ENCODE measurements at regions not wholly inside any gene's neighbourhood (a gene's known extent, or its start where the extent isn't known, plus 50 kb on each side); places are given as distances from the start of the nearest gene placed in this dataset.
"Not testable (repeated sequence)": the region's sequence is repeated elsewhere in the genome, so short reads cannot be mapped to it uniquely, and the experiment has no call there.

DNA sequence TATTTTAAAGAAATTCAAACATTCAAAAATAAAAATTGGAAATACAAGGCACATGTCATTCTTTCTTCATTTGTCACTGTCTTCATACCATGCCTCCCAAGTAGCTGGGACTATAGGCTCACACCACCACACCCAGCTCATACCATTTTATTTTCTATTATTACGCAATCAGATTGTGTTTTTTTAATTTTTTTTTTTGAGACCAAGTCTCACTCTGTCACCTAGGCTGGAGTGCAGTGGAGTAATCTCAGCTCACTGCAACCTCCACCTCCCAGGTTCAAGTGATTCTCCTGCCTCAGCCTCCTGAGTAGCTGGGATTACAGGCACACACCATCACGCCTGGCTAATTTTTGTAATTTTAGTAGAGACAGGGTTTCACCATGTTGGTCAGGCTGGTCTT is 526.1 kb downstream of the DTWD2 start:
- not testable (repeated sequence) for DNase-seq

DNA sequence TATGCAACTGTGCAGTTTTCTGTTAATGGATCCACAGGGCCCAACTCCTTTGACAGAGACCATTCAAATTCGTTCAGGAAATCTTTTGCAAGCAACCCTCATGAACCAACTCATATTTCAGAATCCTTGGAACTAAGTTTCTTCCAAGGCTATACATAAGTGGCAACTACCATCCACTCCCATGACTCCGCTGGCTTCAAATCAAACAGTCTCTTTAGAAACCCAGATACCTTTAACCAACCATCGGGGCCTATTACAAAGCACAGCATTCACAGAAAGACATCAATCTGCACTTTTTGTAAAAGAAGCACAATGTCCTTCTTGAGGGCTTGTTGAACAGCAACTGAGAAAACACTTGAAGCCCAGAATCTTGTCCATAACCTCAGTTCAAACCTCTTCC is 526.9 kb downstream of the DTWD2 start:
- no peak for DNase-seq

DNA sequence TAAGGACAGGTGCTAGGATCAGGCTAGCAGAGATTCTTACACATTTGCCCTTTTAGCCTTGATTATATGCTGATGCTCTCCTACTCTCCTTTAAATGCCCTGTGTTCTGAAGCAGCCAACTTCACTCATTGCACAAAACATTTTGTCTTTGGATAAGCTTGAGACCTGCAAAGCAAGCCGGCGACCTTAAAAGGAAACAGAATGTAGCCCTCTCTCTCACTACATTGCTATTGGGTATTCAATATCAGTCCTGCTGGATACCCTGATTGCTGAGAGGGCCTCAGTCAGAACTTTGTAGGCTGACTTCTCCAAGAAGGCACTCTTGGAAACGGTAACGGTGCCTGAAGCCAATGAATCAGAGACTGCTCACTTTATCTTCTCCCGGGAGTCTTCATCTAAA is 528.9 kb downstream of the DTWD2 start:
- DNase-seq = no peak

DNA sequence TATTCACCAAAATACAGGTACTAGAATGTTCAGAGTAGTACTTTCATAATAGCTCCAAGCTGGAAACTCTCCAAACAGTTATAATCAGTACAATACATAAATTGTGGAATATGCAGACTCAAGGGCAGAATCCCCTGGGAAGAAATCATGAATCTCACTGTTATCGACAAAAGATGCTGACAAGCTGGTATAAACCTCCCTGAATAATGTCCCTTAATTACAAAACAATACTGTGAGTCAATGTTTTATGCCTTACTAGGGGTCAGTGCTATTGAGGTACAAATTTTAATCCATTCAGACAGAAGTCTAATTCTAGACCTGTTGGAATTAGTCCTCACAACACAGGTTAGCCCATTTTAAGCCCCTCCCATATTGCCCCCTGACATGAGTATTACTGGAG is 532.3 kb downstream of the DTWD2 start:
- DNase-seq = no peak

DNA sequence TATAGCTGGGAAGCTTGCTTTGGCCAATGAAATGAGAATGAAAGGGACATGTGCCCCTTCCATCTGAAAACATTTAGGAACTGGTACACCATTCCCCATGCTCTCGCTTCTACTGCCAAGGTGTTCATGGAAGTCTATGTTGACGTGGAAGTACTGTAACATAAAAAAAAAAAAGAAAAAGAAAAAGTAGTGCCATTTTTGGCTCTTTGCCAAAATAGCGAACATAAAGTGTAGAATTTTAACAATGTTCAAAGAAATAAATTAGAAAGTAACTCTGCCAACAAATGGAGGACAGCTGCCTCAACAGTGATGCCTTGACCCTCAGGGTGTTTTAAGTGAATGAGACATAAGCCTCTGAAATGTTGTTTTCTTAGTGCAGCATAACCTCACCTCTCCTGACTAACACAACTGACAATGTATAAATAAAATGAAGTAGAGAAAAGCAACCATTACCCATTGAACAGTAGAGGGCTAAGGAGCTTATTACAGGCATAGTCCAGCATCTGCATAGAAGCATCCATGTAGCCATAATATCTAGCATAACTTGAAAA is 536.6 kb downstream of the DTWD2 start:
- no peak for DNase-seq

DNA sequence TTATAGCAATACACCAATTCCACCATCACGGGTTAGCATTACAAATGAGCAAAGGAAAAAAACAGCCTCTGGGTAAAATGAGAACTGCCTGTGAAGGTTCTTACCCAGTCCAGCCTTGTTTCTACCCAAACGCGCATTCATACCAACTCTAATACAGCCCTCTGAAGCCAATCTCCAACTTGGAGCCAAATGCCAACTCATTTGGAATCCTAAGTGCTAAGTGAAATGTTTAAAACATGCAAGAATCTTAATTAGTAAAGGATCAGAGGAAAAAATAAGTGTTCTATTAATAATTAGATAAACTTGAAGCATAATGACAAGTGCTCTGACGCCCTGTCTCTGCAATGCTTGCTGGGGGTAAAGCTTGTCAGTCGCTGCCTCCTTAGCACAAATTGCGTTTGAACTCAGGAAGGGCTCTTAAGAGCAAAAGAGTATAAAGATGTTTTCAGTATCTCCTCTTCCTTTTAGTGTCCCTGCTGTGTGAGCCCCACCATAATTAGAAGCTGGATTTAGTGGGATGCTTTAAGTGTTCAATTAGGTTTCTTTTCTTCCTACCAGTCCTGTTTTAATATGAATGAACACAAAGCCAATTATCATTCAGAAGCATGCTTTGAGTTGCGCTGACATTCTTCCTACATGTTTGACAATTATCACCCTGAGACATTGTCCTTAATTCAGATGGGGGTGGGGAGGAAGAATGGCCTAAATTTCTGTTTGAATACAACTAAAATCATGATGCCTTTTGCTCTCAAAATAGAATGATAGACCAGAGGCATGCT is 537.6 kb downstream of the DTWD2 start:
- DNase-seq = no peak

DNA sequence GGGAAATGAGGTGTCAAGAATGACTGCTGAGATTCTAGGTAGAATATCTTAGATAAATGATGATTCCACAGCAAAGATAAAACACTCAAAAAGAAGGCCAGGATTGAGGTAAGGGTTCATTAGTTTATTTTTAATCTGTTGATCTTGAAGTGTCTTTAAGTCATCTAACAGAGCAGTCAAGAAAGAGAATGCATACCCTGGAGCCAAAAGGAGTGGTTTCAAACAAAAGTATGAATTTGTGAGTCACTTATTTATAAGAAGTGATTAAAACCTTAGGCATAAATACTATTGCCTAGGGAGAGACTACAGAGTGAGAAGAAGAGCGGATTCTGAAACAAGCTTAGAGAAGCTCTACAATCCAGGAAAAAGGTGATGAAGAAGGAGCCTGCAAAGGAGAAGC is 541.0 kb downstream of the DTWD2 start:
- DNase-seq = no peak

DNA sequence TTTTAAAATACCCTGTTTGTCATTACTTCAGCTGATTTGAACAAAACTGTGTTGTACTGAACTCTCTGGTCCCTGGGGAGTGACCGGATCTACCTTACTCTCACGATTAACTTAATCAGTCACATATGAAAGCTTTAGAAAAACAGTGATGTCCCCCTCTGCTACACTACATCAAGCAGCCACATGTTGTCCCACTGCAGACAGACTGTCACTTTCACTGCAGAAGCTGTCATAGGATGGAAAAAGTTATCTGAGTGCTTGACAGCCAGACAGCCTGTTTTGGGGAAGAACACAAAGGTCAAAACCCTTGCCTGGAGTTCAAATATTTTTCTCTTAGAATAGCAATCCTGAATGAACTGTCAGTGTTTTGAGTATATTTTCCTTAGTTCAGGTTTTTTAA is 546.4 kb downstream of the DTWD2 start:
- no peak for DNase-seq

DNA sequence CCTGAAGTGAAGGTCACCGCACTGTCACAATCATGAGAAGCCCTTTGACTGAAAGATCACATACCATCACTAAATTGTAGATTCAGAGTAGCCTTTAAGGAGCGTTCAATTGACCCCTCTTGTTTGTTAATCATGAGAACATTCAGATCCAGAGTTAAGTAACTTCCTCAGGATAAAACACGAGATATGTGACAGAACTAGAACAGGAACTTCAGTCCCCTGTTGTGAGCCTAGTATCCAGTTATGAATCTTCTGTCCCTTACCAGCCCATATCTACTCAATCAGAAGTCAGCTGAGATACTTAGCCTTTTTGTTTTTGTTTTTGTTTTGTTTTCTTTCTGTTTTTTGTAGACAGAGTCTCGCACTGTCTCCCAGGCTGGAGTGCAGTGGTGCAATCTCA is 547.3 kb downstream of the DTWD2 start:
- no peak for DNase-seq

DNA sequence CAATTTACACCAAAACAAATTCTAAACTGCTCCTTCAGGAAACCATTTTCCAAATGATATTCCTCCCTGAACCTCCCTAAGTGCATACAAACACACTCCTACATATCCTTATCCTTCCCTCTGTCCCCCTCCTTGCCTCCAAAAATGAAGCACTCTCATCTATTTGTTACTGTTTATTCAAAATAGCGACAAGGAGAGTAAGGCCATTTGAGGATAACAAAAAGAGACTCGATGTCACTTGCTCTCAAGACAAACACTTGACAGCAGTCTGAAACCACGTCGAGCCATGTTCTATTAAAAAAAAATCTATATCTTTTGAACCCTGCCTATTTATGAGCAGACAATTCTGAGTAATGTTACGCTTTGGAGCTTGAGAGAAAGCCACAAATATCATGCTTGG is 547.9 kb downstream of the DTWD2 start:
- no peak for DNase-seq

DNA sequence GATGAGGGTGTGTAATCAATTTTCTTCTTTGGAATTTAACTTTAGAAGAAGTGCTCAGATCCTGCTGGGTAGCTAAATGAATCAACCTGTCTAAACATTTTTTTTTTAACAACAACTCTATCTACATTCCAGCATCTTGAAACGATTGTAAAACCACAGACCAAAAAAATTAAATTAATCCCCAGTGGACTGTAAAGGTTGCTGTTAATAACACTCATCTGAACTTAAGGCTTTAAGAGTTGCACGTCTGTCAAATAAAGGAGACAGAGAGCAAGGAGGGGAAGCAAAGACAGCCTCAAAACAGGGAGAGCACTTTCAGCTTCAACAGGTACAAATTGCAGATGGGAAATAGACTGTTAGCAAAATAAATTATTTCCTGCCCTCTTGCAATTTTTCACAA is 548.5 kb downstream of the DTWD2 start:
- no peak for DNase-seq

DNA sequence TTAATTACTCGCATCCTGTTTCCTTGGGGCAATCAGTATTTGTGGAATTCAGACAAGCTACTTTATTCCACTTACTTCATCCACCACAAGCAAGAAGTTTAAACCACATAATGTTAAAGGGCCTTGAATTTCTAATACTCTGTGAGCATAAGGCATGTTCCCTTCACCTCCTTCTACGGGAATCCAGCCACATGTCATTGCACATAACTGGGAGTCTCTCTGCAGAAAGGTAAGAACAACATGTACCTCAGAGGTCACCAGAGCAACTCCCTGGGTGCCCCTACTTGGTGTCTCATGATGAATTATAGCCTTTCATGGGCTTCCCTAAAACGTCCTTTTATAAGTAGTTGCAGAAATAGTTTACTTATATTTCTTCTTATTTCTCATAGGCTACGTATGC is 553.2 kb downstream of the DTWD2 start:
- DNase-seq = no peak

DNA sequence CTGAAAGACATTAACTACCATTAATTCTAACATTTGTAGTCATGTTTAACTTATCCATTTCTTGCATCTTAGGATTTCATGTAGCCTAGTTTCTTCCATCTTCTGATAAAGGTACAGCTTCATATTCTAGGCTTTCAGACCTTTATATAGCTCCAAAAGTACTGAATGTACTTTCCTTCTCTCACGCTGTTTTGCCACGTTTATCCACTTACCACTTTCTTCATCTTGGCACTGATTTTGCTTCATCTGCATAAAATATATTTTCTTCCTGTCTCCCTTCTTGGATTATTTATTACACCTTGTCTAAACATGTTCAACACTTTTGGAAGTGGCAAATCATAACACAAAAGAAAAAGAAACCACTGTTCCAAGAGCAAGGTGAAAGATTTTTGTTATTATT is 553.8 kb downstream of the DTWD2 start:
- no peak for DNase-seq

DNA sequence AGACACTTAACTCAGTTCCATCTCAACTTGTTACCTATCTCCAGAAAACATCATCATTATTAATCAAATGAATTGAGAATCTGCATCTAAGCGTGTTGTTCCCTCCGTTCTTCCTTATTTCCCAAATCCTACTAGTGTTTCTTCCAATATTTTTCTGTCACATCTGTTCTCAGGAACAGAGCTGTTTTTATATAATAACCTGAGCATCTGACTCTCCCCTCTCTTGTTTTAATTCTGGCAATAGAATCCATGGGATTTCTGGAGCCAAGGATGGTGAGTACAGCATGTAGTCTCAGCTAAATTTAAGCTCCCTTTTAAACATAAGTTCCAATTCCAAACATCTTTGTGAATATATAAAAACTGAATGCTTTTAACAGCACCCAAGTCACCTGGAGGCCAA is 558.3 kb downstream of the DTWD2 start:
- DNase-seq = no peak

DNA sequence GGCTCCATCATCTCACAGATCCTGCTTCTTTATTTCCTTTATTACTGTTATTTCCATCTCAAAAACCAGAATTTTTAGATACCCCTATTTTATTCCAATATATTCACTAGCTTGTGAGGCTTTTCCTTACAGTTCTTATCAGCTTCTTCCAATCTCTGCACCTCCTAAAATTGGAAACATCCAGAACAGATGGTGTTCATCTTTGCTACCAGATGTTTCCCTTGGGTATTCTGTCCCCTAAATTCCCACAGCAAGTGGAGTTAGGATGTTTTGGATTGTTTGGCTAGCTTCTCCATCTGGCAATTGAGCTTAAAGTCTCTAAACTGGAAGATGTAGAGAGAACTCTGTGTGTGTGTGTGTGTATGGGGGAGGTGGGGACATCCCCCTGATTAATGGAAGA is 580.4 kb downstream of the DTWD2 start:
- DNase-seq = no peak

DNA sequence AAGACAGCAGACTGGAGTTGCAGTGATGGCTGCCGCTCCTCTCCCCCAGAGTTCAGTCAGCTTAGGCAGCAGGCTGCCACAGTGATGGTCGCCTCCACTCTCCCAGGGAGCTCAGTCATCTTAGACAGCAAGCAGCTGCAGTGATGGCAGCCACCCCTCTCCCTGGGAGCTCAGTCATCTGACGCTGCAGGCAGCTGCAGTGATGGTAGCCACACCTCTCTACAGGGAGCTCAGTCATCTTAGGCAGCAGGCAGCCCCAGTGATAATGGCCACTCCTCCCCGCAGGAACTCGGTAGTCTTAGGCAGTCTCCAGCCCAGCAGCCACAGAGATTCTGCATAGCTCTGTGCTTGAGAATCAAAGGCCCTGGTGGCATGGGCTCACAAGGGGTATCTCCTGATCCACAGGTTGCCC is 582.7 kb downstream of the DTWD2 start:
- DNase-seq = no peak

DNA sequence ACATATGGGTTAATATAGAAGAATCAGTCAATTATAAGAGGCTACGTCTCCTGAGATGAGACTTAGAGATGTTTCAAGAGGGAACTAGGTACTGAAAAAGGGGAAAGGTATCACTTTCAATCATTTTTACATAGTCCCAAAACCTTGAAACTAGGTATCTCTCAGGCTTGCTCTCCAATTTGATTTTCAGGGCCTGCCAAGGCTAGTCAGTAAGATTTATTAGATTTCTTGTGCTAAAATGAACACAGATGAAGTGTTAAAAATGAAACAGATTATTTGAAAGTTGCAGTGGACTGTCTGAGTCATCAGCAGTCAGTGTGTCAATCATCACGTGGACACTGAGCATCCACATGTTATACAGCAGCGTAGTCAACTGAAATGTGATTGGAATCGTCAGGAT is 591.1 kb downstream of the DTWD2 start:
- DNase-seq = no peak

DNA sequence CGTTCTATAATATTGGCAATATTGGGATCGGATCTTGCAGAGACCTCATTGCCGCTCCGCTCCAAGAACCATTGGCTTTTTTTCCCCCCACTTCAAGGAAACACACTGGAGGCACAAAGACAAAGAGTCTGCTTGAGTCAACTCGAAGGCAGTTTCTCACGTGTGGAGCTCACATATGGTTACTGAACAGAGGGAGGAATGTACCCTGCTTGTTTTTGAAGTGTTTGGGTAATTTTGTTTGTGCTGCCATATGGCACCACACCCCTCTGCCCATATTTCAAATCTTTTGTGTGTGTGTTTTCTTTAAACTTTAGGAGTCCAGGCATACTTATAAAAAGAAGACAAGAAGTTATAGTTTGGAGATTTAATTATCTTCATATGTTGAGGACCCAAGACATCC is 595.9 kb downstream of the DTWD2 start:
- DNase-seq = no peak

DNA sequence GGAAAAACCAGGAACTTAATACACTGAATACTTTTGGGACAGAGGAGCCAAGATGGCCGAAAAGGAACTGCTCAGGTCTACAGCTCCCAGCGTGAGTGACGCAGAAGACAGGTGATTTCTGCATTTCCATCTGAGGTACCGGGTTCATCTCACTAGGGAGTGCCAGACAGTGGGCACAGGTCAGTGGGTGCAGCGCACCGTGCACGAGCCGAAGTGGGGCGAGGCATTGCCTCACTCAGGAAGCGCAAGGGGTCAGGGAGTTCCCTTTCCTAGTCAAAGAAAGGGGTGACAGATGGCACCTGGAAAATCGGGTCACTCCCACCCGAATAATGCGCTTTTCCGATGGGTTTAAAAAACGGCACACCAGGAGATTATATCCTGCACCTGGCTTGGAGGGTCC is 605.4 kb downstream of the DTWD2 start:
- not testable (repeated sequence) for DNase-seq

DNA sequence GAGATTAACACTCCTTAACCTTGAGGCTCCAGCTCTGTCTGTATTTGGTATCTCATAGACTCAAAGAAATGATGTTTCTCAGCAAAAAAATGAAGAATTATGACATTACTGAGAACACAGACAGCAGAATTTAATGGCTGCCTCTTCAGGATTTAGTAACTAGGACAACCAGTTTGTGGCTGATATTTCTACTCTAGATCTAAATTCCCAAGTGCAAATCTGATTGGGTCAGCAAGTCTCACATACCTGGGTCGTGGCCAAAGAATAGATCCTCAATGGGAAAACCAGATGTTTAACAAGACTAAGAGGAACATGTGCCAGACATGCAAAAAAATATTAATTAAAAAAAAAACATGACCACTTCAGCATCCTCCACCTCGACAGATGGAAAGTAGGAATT is 608.9 kb downstream of the DTWD2 start:
- DNase-seq = no peak

DNA sequence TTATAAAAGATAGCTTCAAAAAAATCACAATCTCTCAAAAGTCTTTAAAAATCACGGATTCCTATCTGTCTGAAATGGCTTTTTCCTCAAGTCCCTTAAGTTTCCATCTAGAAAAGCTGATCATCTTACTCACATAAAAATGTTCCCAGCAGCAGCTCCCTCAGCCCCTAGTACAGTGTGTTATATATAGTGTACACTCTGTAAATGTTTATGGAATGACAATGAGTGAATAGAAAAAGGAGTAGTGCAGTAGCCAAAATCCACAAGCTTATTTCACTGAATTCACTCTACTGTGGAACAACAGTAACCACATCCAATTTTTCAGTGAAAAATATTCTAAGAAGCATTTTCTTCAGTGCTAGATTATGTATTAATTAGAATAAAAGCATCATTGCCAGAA is 609.4 kb downstream of the DTWD2 start:
- no peak for DNase-seq

DNA sequence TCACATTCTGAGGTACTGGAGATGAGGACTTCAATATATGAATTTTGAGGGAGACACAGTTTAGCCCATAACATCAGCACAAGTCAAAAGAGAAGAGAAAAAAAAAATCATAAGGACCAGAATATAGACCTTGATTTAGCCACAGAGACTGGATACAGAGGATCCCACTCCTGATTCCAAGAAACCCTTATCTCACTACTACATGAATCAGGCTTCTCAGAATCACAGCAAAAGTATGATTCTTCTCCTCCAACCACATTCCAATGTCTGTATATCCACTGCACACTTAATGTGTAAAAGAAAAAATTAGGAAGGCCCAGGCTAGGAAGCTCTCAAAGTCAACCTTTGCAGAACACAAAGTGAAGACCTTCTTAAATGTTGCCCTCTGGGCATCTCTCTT is 610.9 kb downstream of the DTWD2 start:
- DNase-seq = no peak

DNA sequence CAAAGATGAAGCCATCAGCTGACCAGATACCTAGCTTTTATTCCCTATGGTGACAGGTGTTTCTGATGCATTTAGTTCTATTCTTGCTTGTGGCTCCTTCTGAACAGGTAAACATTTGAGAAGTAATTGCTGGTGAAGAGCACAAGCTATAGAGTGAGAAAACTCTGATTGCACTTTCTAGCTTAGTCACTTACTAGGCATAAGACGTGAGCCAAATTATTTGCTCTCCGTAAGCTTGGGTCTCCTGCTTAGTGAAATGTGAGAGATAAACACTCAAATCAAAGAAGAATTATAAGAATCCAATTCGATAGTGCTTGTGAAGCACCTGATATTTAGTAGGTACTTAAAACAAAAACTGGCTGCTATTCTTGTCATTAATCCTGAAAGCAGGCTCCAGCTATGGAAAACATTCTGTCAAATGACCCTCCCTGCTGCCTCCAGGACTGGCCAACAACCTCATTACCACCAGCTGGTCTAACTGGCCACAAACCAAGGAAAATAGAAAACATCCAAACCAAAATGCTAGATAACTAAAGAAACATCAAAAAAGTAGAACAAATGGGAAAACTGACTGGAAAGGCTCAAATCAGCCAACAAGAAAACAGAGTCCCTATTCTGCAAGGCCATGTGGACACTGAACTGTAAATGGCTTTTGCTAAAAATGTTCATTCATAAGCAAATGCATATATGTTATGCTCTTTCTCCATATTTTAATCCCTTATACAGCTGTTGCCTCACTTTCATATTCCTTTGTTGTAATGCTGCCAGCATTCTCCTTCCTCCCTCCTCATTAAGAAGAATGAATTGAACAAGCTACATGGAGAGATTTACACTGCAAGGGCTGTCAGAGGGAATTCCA is 616.1 kb downstream of the DTWD2 start:
- no peak for DNase-seq

DNA sequence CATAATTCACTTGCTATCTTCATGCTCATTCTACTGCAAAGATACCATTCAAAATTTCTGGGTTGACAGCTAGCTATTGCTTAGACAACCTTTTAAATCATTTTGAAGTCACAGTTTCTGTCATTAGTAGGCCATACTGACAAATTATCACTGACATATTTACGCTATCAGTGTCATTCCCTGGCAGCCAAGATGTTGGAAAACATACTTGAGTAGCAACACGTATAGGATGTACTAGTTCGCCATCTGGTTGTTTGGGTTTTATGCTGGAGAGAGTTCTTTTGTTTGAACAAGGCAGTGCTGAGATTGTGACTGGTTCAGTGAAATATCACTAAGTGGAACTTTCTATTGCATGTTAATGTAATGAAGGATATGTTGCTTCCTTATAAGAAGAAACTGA is 621.9 kb downstream of the DTWD2 start:
- DNase-seq = no peak

All from stimulated activated CD4-positive, alpha-beta T cell treated with anti-CD3 and anti-CD28 coated beads, Interleukin-4, amount 100 ng/mL, for 4 hours (primary cell).